H1 (cell line): ENCODE measurements at regions not wholly inside any gene's neighbourhood (a gene's known extent, or its start where the extent isn't known, plus 50 kb on each side); places are given as distances from the start of the nearest gene placed in this dataset.

ENCODE experiments used
- CTCF ChIA-PET: fragments of 300-600 bp; sonication (Branson Sonifier 250); formaldehyde crosslinking; loops from one replicate; lab custom pipeline; 2021; ENCODE audit not compliant: partially characterized antibody; lab: Charles Lee
- POLR2A ChIA-PET: fragments of 300-600 bp; sonication (Branson Sonifier 250); formaldehyde crosslinking; loops from one replicate; lab custom pipeline; 2021; ENCODE audit warnings: inconsistent platforms; ENCODE audit not compliant: partially characterized antibody; lab: Charles Lee
- DNase-seq, 2 experiments: peaks; one replicate each; pipeline versions ENCODE4 v3.0.0 to v3.0.0-alpha.2; 2010 to 2022; ENCODE audit warnings: low spot score in 2 of 2, low read depth in 1 of 2, mixed read lengths in 1 of 2
- FAIRE-seq: peaks from 2 replicates; lab custom pipeline; 2011; peaks lifted over from hg19 to GRCh38; lab: Jason Lieb, UNC
- H2AFZ ChIP-seq: 2 replicates; pipeline ENCODE4 v1.8.1; 2012; ENCODE audit warnings: low read length, inconsistent platforms
- H2AK5ac ChIP-seq: 2 replicates; pipeline ENCODE4 v1.6.1; 2013; ENCODE audit warnings: low read depth, low read length
- H2BK120ac ChIP-seq: replicated peaks from 2 replicates; pipeline ENCODE3; 2013; ENCODE audit warnings: low read depth, low read length, inconsistent platforms
- H2BK12ac ChIP-seq: 2 replicates; pipeline ENCODE4 v1.6.1; 2013; ENCODE audit warnings: low read depth, low read length
- H2BK15ac ChIP-seq: 2 replicates; pipeline ENCODE4 v1.6.1; 2013; ENCODE audit warnings: low read length
- H2BK20ac ChIP-seq: 2 replicates; pipeline ENCODE4 v1.6.1; 2013; ENCODE audit warnings: low read length
- H2BK5ac ChIP-seq: 2 replicates; pipeline ENCODE4 v1.6.1; 2013; ENCODE audit warnings: low read depth, low read length
- H3K14ac ChIP-seq: 2 replicates; pipeline ENCODE4 v1.6.1; 2013; ENCODE audit warnings: inconsistent platforms; ENCODE audit not compliant: insufficient read length
- H3K18ac ChIP-seq: 2 replicates; pipeline ENCODE4 v1.6.1; 2013; ENCODE audit warnings: low read length; ENCODE audit errors: extremely low read depth
- H3K23ac ChIP-seq: 2 replicates; pipeline ENCODE4 v1.6.1; 2013; ENCODE audit warnings: inconsistent platforms; ENCODE audit not compliant: insufficient read length
- H3K23me2 ChIP-seq: 2 replicates; pipeline ENCODE4 v1.6.1; 2013; ENCODE audit warnings: low read depth, low read length
- H3K27ac ChIP-seq: 2 replicates; pipeline ENCODE4 v1.6.1; 2011; ENCODE audit warnings: low read depth, low read length, inconsistent platforms
- H3K27me3 ChIP-seq, 4 experiments: replicated peaks in 1 of 4; 1 replicate in 1 of 4; 2 replicates in 3 of 4; pipeline versions ENCODE4 v1.6.1 to v1.8.1; 2011 to 2013; ENCODE audit warnings: low read length in 3 of 4, mild to moderate bottlenecking in 3 of 4, inconsistent platforms in 2 of 4, mixed read lengths in 2 of 4, moderate library complexity in 1 of 4; ENCODE audit not compliant: control insufficient read depth in 3 of 4, insufficient read depth in 3 of 4; ENCODE audit errors: extremely low read depth in 1 of 4
- H3K36me3 ChIP-seq, 4 experiments: 2 replicates each; pipeline versions ENCODE4 v1.6.1 to v1.8.1; 2011 to 2013; ENCODE audit warnings: mild to moderate bottlenecking in 4 of 4, low read length in 3 of 4, moderate library complexity in 2 of 4, control low read depth in 1 of 4, inconsistent platforms in 1 of 4; ENCODE audit not compliant: insufficient read depth in 4 of 4, control insufficient read depth in 2 of 4
- H3K4ac ChIP-seq: replicated peaks from 2 replicates; pipeline ENCODE3; 2013; ENCODE audit warnings: low read length, low read depth, mixed read lengths, inconsistent platforms; ENCODE audit not compliant: insufficient read length
- H3K4me1 ChIP-seq, 4 experiments: replicated peaks in 1 of 4; 1 replicate in 1 of 4; 2 replicates in 3 of 4; pipeline versions ENCODE4 v1.6.1 to v1.8.1; 2011 to 2013; ENCODE audit warnings: low read length in 3 of 4, inconsistent platforms in 2 of 4, mixed read lengths in 1 of 4; ENCODE audit not compliant: insufficient read depth in 4 of 4, control insufficient read depth in 3 of 4
- H3K4me2 ChIP-seq, 2 experiments: 2 replicates each; pipeline versions ENCODE4 v1.6.1 to v1.8.1; 2011 to 2013; ENCODE audit warnings: low read depth in 2 of 2, low read length in 2 of 2, control low read depth in 1 of 2, inconsistent platforms in 1 of 2, mild to moderate bottlenecking in 1 of 2; ENCODE audit not compliant: insufficient read depth in 1 of 2
- H3K4me3 ChIP-seq, 4 experiments: fragments of 200-600, 300-600 bp in 1 of 4; sonication (generic), shearing (Covaris generic), sonication (Bioruptor Twin) in 1 of 4; 2 replicates each; pipeline versions ENCODE4 v1.5.1 to v1.8.1; 2011 to 2016; ENCODE audit warnings: low read length in 4 of 4, low read depth in 3 of 4, control low read depth in 2 of 4, inconsistent platforms in 2 of 4, mild to moderate bottlenecking in 2 of 4, mixed read lengths in 1 of 4, moderate library complexity in 1 of 4; ENCODE audit not compliant: insufficient read depth in 2 of 4; ENCODE audit errors: extremely low read depth in 1 of 4
- H3K56ac ChIP-seq: replicated peaks from 2 replicates; pipeline ENCODE3; 2013; ENCODE audit warnings: low read depth, mild to moderate bottlenecking, mixed read lengths, low read length, inconsistent platforms; ENCODE audit not compliant: insufficient read length
- H3K79me1 ChIP-seq: 2 replicates; pipeline ENCODE4 v1.6.1; 2013; ENCODE audit warnings: low read depth, low read length, control low read depth
- H3K79me2 ChIP-seq, 2 experiments: 2 replicates each; pipeline versions ENCODE4 v1.6.1 to v1.8.1; 2012 to 2013; ENCODE audit warnings: low read length in 2 of 2, mild to moderate bottlenecking in 2 of 2, inconsistent platforms in 1 of 2; ENCODE audit not compliant: insufficient read depth in 2 of 2, control insufficient read depth in 1 of 2
- H3K9ac ChIP-seq, 4 experiments: replicated peaks in 1 of 4; 1 replicate in 1 of 4; 2 replicates in 3 of 4; pipeline versions ENCODE4 v1.6.1 to v1.8.1; 2011 to 2013; ENCODE audit warnings: low read depth in 3 of 4, low read length in 3 of 4, control low read depth in 2 of 4, mild to moderate bottlenecking in 2 of 4, moderate library complexity in 2 of 4, inconsistent platforms in 1 of 4; ENCODE audit errors: extremely low read depth in 1 of 4
- H3K9me3 ChIP-seq, 2 experiments: 2 replicates each; pipeline versions ENCODE4 v1.6.1 to v1.8.1; 2012 to 2013; ENCODE audit warnings: mild to moderate bottlenecking in 2 of 2, moderate library complexity in 2 of 2, control low read depth in 1 of 2, inconsistent platforms in 1 of 2, low read depth in 1 of 2, low read length in 1 of 2, mixed read lengths in 1 of 2; ENCODE audit not compliant: insufficient read depth in 2 of 2
- H4K20me1 ChIP-seq, 2 experiments: replicated peaks in 1 of 2; 2 replicates each; pipeline versions ENCODE3 to v1.8.1; 2011 to 2013; ENCODE audit warnings: inconsistent platforms in 2 of 2, low read length in 2 of 2, mild to moderate bottlenecking in 1 of 2; ENCODE audit not compliant: insufficient read depth in 2 of 2, control insufficient read depth in 1 of 2
- H4K5ac ChIP-seq: 2 replicates; pipeline ENCODE4 v1.6.1; 2013; ENCODE audit warnings: low read length, low read depth, mixed read lengths, inconsistent platforms; ENCODE audit not compliant: insufficient read length
- H4K8ac ChIP-seq: 2 replicates; pipeline ENCODE4 v1.8.0; 2013; ENCODE audit warnings: mild to moderate bottlenecking, moderate library complexity, low read length, inconsistent platforms; ENCODE audit not compliant: insufficient read depth; ENCODE audit errors: extremely low read depth
- H4K91ac ChIP-seq: replicated peaks from 2 replicates; pipeline ENCODE3; 2013; ENCODE audit warnings: low read length, mixed read lengths, inconsistent platforms; ENCODE audit not compliant: insufficient read length
- ATF2 ChIP-seq: IDR thresholded peaks from 2 replicates; pipeline ENCODE4 v1.6.1; 2012; ENCODE audit warnings: low read length, inconsistent platforms
- CBX5 ChIP-seq: fragments of 300-800, 300-1000 bp; sonication (generic); IDR thresholded peaks from 2 replicates; pipeline ENCODE4 v1.7.1; 2016; ENCODE audit warnings: antibody characterized with exemption, low read length, low read depth
- CREB1 ChIP-seq: IDR thresholded peaks from 2 replicates; pipeline ENCODE4 v1.6.1; 2012; ENCODE audit warnings: inconsistent platforms
- GTF2F1 ChIP-seq: IDR thresholded peaks from 2 replicates; pipeline ENCODE4 v1.6.1; 2012; ENCODE audit warnings: low read depth, low read length, improper control_type of control experiment, borderline replicate concordance
- JUN ChIP-seq: IDR thresholded peaks from 2 replicates; pipeline ENCODE4 v1.6.1; 2011; ENCODE audit warnings: low read depth, mild to moderate bottlenecking, improper control_type of control experiment, low read length
- NRF1 ChIP-seq: IDR thresholded peaks from 2 replicates; pipeline ENCODE4 v1.6.1; 2011; ENCODE audit warnings: mild to moderate bottlenecking, low read depth, low read length, improper control_type of control experiment
- POLR2AphosphoS5 ChIP-seq: IDR thresholded peaks from 2 replicates; pipeline ENCODE4 v1.6.1; 2011; ENCODE audit warnings: low read depth, low read length
- RFX5 ChIP-seq: IDR thresholded peaks from 2 replicates; pipeline ENCODE4 v1.6.1; 2011; ENCODE audit warnings: low read depth, low read length, improper control_type of control experiment, borderline replicate concordance
- SIN3A ChIP-seq, 2 experiments: IDR thresholded peaks in 1 of 2; conservative IDR thresholded peaks in 1 of 2; 2 replicates each; pipeline ENCODE4 v1.6.1; 2011 to 2012; ENCODE audit warnings: low read length in 2 of 2, improper control_type of control experiment in 1 of 2, low read depth in 1 of 2, mild to moderate bottlenecking in 1 of 2
- TEAD4 ChIP-seq: IDR thresholded peaks from 2 replicates; pipeline ENCODE4 v1.6.1; 2012; ENCODE audit warnings: low read depth, low read length, inconsistent platforms, mixed read lengths
- YY1 ChIP-seq: IDR thresholded peaks from 2 replicates; pipeline ENCODE4 v1.6.1; 2011; ENCODE audit warnings: low read depth, mild to moderate bottlenecking, low read length
- WGBS, 2 experiments: shearing (Covaris generic) in 1 of 2; methylation state at CpG; one replicate each; pipeline versions ENCODE4 v1.1.6 to v1.1.7; 2013 to 2015; ENCODE audit warnings: low lambda C conversion rate in 2 of 2, mixed read lengths in 2 of 2, inconsistent platforms in 1 of 2, low coverage in 1 of 2, missing lambda C conversion rate in 1 of 2; ENCODE audit not compliant: insufficient replicate concordance in 2 of 2, insufficient coverage in 1 of 2, insufficient read length in 1 of 2; ENCODE audit errors: extremely low coverage in 1 of 2, missing lambda C conversion rate in 1 of 2; 5-methylcytosine and 5-hydroxymethylcytosine counted together
- TF ChIP-seq, protein P1 (sequence below): IDR thresholded peaks from 2 replicates; pipeline ENCODE4 v1.6.1; 2011; ENCODE audit warnings: low read depth, mild to moderate bottlenecking, low read length; ENCODE audit not compliant: insufficient read depth

GRCh38 chr1:209176866-209177430 lies 406.6 kb upstream of the CAMK1G start:
- Histone ChIP-seq H3K9me3 (peaks cover 3 to 11% of the 10 kb centered on the region in 2 experiments; a peak in 1 of 4 replicates), H2BK15ac (no peak overlapping the region), H2BK120ac (no peak overlapping the region), H4K8ac (no peak overlapping the region), H3K56ac (no peak overlapping the region), H3K36me3 (no peaks in the 10 kb centered on the region), H4K5ac (no peak overlapping the region), H2AK5ac (no peak overlapping the region), H3K9ac (no peak overlapping the region), H3K18ac (no peak overlapping the region), H3K4me1 (no peaks in the 10 kb centered on the region), H4K91ac (no peak overlapping the region), H3K4ac (no peak overlapping the region), H3K4me3 (no peak overlapping the region), H3K14ac (no peak overlapping the region), H3K4me2 (no peak overlapping the region), H2BK12ac (no peak overlapping the region), H2BK5ac (no peak overlapping the region), H3K23ac (no peak overlapping the region), H3K27ac (no peak overlapping the region), H2BK20ac (no peak overlapping the region), H2AFZ (no peak overlapping the region), H3K79me1 (no peaks in the 10 kb centered on the region), H3K27me3 (no peaks in the 10 kb centered on the region), H3K23me2 (no peaks in the 10 kb centered on the region), H3K79me2 (no peaks in the 10 kb centered on the region), H4K20me1 (no peaks in the 10 kb centered on the region)
- WGBS, 2 experiments, result 81% methylated on average over 2 of the region's 2 CpGs; no CpG with 5 or more reads in 1 of the 2 experiments
- no peak for DNase-seq
- ChIA-PET CTCF (interaction anchor here (1.1 to 1.2 kb wide), 3 partner anchors 13 to 30 kb away, joined by 3 to 6 read pairs (median 5); no protein-coding TSS in a partner anchor), POLR2A (no interaction called here)
- no peak for FAIRE-seq
- TF ChIP-seq JUN, result no peak
- TF ChIP-seq NRF1, result no peak
- TF ChIP-seq, protein P1, sequence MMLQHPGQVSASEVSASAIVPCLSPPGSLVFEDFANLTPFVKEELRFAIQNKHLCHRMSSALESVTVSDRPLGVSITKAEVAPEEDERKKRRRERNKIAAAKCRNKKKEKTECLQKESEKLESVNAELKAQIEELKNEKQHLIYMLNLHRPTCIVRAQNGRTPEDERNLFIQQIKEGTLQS, result no peak
- no peak for TF ChIP-seq CREB1
- no peak for TF ChIP-seq SIN3A (conservative IDR thresholded peaks at IDR 0.05 in 1 of 2, IDR thresholded peaks at IDR 0.05 in 1 of 2; ENCODE audit: low read depth in 1 of 2, low read length in 2 of 2)
- TF ChIP-seq CBX5, result no peak
- TF ChIP-seq YY1, result no peak
- no peak for TF ChIP-seq POLR2AphosphoS5
- no peak for TF ChIP-seq GTF2F1
- no peak for TF ChIP-seq ATF2
- no peak for TF ChIP-seq TEAD4
- TF ChIP-seq RFX5, result no peak
